AG09319 (cell line): ENCODE measurements at regions not wholly inside any gene's neighbourhood (a gene's known extent, or its start where the extent isn't known, plus 50 kb on each side); places are given as distances from the start of the nearest gene placed in this dataset.

Experiments
- DNase-seq: peaks from one replicate; pipeline ENCODE4 v3.0.0-alpha.2; 2010; ENCODE audit warnings: low read depth; ENCODE audit errors: extremely low read depth
- TF ChIP-seq, protein P1 (sequence below): IDR thresholded peaks from 2 replicates; pipeline ENCODE4 v1.5.1; 2011; ENCODE audit warnings: low read depth, mild to moderate bottlenecking, inconsistent platforms, low read length, moderate library complexity

DNA sequence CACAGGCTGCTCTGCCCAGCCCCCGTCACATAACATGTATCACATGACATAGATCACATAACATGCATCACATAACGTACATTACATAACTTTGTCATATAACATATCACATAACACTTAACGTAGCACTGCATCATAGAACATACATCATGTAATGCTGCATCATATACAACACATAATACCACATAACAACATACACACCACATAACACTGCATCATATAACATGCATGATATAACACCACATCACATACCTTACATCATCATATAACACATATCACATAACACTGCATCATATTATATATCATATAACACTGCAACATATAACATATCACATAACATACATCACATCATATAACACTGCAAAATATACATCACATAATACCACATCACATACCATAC lies 83.8 kb downstream of the AXIN2 start:
- DNase-seq, result no peak
- TF ChIP-seq, protein P1, sequence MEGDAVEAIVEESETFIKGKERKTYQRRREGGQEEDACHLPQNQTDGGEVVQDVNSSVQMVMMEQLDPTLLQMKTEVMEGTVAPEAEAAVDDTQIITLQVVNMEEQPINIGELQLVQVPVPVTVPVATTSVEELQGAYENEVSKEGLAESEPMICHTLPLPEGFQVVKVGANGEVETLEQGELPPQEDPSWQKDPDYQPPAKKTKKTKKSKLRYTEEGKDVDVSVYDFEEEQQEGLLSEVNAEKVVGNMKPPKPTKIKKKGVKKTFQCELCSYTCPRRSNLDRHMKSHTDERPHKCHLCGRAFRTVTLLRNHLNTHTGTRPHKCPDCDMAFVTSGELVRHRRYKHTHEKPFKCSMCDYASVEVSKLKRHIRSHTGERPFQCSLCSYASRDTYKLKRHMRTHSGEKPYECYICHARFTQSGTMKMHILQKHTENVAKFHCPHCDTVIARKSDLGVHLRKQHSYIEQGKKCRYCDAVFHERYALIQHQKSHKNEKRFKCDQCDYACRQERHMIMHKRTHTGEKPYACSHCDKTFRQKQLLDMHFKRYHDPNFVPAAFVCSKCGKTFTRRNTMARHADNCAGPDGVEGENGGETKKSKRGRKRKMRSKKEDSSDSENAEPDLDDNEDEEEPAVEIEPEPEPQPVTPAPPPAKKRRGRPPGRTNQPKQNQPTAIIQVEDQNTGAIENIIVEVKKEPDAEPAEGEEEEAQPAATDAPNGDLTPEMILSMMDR, result no peak

DNA sequence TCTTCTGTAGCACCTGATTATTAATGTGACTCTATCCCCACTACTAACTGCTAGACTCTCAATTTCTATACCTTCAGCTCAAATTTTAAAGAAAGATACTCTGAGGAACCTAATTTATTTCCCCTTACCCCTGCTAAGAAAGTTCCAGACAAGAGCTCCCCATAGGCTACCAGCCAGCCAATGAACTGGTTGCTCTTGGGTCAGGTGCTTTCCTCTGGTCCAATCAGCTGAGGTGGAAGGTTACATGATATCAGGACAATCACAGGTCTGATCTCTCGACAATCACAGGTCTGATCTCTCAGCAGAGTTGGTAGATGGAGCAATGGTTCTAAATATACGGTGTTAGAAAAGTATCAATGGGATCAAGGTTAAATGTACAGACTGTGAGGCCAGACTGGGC lies 86.8 kb downstream of the AXIN2 start:
- TF ChIP-seq, protein P1, result no peak
- DNase-seq, result no peak

DNA sequence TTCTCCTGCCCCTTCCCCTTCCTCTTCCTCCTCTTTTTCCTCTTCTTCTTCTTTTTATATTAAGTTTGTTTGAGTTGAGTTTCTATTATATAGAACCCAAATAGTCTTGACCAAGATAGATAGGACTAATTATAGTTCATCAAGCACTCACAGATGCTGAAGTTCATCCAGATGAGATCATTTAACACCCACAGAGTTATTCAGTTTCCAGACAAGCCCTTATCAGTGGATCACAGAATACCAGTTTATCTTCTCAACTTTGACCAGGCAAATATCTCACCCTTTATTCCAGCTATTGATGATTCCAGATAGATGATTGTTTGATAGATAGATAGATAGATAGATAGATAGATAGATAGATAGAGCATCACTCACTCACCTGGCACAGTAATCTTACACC lies 87.5 kb downstream of the AXIN2 start:
- no peak for DNase-seq
- TF ChIP-seq, protein P1, result no peak

DNA sequence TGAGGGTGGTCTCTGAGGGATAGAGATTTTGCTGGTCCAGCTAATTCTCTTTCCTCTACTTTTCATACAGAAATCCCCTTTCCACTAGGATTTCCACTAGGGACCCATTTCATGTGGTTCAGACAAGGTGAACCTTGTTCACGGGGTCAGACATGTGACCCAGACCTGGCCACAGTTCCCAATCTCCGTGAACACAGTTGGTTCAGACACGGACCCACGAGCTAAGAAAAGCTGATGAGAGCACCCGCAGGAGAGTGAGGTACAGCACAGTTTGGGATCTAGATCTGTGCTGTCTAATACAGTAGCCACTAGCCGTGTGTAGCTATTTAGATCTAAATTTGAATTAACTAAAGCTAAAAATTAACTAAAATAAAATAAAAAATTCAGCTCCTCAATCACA lies 88.1 kb downstream of the AXIN2 start:
- TF ChIP-seq, protein P1, result no peak
- DNase-seq, result no peak

DNA sequence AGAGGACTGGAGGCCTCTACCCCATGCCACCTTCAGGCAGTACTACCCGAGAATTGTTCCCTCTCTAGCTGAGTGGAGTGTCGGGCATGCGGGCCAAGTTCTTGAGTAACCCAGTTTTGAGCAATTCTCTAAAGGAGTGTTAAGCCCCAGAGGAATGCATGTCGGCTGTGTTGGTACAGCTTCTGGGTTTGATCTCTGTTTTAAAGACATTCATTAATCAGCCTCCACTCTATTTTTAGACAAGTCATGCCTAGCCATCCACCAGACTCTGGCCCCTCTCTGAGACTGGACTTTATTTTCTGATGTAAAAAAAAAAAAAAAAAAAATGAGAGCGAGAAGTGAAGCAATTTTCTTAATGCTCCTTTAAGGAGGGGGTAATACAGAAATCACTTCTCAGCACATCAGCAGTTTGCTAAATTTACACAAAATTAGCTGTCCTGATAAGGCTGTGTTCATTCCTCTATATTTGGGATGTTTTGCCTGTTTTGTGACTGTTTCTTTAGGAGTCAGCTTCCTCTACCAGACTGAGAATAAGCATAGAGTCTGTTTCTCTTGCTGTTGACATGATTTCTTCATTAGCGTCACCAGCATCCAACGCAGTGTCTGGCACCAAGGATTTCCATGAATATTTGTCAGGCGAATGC lies 88.7 kb downstream of the AXIN2 start:
- TF ChIP-seq, protein P1, result no peak
- peak; percentile 8 for DNase-seq

DNA sequence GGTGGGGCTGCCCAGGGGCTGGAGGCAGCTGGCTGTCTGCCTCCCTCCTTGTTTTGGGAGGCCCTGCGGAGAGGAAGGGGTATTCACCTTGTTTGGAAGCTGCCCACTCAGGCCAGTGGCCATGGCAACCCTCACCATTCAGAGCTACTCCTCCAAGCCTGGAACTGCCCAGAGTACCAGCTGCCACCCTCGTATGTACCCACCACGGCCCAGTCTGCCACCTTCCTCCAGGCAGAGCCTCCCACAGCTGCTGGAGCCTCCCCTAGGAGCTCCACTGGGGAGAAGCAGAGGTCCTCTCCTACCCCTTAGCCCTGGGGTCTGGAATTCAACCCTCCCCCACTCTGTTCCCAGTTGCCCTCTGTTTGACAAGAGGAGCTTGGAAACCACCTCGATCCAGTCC lies 90.7 kb downstream of the AXIN2 start:
- TF ChIP-seq, protein P1, result no peak
- no peak for DNase-seq

DNA sequence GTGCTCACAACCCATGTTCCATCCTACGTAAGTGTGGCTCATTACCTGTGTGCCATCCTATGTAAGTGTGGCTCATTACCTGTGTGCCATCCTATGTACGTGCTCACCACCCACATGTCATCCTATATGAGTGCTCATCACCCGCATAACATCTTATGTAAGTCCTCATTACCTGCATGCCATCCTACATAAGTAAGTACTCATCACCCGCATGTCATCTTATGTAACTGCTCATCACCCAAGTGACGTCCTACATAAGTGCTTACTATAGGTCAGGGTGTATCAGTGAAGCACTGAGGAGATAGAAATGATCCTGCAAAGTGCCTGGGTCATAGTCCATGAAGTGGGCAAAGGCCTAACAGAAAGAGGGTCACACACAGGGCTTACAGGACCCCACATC lies 93.1 kb downstream of the AXIN2 start:
- TF ChIP-seq, protein P1, result no peak
- no peak for DNase-seq
